AG04450 (cell line): ENCODE measurements at regions not wholly inside any gene's neighbourhood (a gene's known extent, or its start where the extent isn't known, plus 50 kb on each side); places are given as distances from the start of the nearest gene placed in this dataset.

Experiments used
- CTCF ChIA-PET: fragments of 300-600, 350-600 bp; formaldehyde crosslinking; extraction: SDS; loops from one replicate; lab custom pipeline; 2022; ENCODE audit warnings: antibody characterized with exemption, inconsistent platforms; lab: Charles Lee
- POLR2A ChIA-PET: fragments of 350-600 bp; formaldehyde crosslinking; extraction: SDS; loops from one replicate; lab custom pipeline; 2021; ENCODE audit warnings: antibody characterized with exemption, inconsistent platforms; lab: Yijun Ruan, JAX
- DNase-seq: peaks from one replicate; pipeline ENCODE4 v3.0.0-alpha.2; 2011; ENCODE audit warnings: low read depth, low spot score
- H3K27ac ChIP-seq: one replicate; pipeline ENCODE4 v1.5.1; 2012; ENCODE audit warnings: low read depth, low read length, control low read depth
- H3K27me3 ChIP-seq: one replicate; pipeline ENCODE4 v1.6.0; 2012; ENCODE audit warnings: low read length; ENCODE audit not compliant: control insufficient read depth, insufficient read depth
- H3K4me3 ChIP-seq: 2 replicates; pipeline ENCODE4 v1.5.1; 2011; ENCODE audit warnings: mild to moderate bottlenecking, low read depth, low read length, control low read depth
- H3K9me3 ChIP-seq: 2 replicates; pipeline ENCODE4 v1.5.1; 2012; ENCODE audit warnings: low read length; ENCODE audit not compliant: control insufficient read depth, insufficient read depth
- CTCF ChIP-seq: IDR thresholded peaks from 2 replicates; pipeline ENCODE4 v1.5.1; 2011; ENCODE audit warnings: low read depth, low read length, control low read depth, inconsistent platforms

- ChIA-PET CTCF (no interaction called here), POLR2A (no interaction called here)
Observed at GRCh38 chr11:27871056-27871455, 170.8 kb upstream of the BDNF start.

GRCh38 chr11:27869701-27870100 is 169.4 kb upstream of the BDNF start:
- no peak for DNase-seq
- ChIA-PET POLR2A (no interaction called here), CTCF (no interaction called here)

More at GRCh38 chr11:27871056-27871455, 170.8 kb upstream of the BDNF start:
- DNase-seq: no peak
- TF ChIP-seq CTCF: no peak
- H3K27ac ChIP-seq: no peak overlapping the region
- H3K27me3 ChIP-seq: no peaks in the 10 kb centered on the region
- no peaks in the 10 kb centered on the region for H3K9me3 ChIP-seq
- H3K4me3 ChIP-seq: no peak overlapping the region

GRCh38 chr11:27868709-27869108 is 168.5 kb upstream of the BDNF start:
- H3K4me3 ChIP-seq: no peak overlapping the region
- TF ChIP-seq CTCF: no peak
- CTCF ChIA-PET: no interaction called here
- no peak overlapping the region for H3K27ac ChIP-seq
- POLR2A ChIA-PET: no interaction called here
- no peaks in the 10 kb centered on the region for H3K9me3 ChIP-seq
- no peak for DNase-seq
- no peaks in the 10 kb centered on the region for H3K27me3 ChIP-seq

More at GRCh38 chr11:27869701-27870100, 169.4 kb upstream of the BDNF start:
- H3K27ac ChIP-seq: no peak overlapping the region
- no peaks in the 10 kb centered on the region for H3K27me3 ChIP-seq
- no peak overlapping the region for H3K4me3 ChIP-seq
- H3K9me3 ChIP-seq: no peaks in the 10 kb centered on the region
- no peak for TF ChIP-seq CTCF

GRCh38 chr11:27868226-27868625 is 168.0 kb upstream of the BDNF start:
- POLR2A ChIA-PET: no interaction called here
- Histone ChIP-seq H3K4me3 (no peak overlapping the region), H3K9me3 (no peaks in the 10 kb centered on the region), H3K27me3 (no peaks in the 10 kb centered on the region), H3K27ac (no peak overlapping the region)
- CTCF ChIA-PET: no interaction called here
- TF ChIP-seq CTCF: no peak
- no peak for DNase-seq

GRCh38 chr11:27865105-27865504 is 164.8 kb upstream of the BDNF start:
- TF ChIP-seq CTCF: no peak
- no peaks in the 10 kb centered on the region for H3K27me3 ChIP-seq
- DNase-seq: no peak
- ChIA-PET CTCF (no interaction called here), POLR2A (no interaction called here)
- no peak overlapping the region for H3K27ac ChIP-seq
- H3K4me3 ChIP-seq: no peak overlapping the region
- no peaks in the 10 kb centered on the region for H3K9me3 ChIP-seq
